ENCODE measurements at regions not wholly inside any gene's neighbourhood (a gene's known extent, or its start where the extent isn't known, plus 50 kb on each side); places are given as distances from the start of the nearest gene placed in this dataset.
"Not testable (repeated sequence)": the region's sequence is repeated elsewhere in the genome, so short reads cannot be mapped to it uniquely, and the experiment has no call there.

GRCh38 chrX:81979806-81980515, 778.1 kb downstream of the SH3BGRL start:
- ChIA-PET POLR2A (no interaction called here), CTCF (no interaction called here)
- no peaks in the 10 kb centered on the region for H3K9me3 Mint-ChIP-seq
- H3K27me3 Mint-ChIP-seq, result no peaks in the 10 kb centered on the region
- H3K27ac Mint-ChIP-seq, result no peak overlapping the region
- no peak for DNase-seq
- H3K36me3 Mint-ChIP-seq (ENCODE audit: low read depth), result no peaks in the 10 kb centered on the region
- no peak overlapping the region for H3K4me3 Mint-ChIP-seq
- no peaks in the 10 kb centered on the region for H3K4me1 Mint-ChIP-seq

GRCh38 chrX:81987217-81987616, 785.3 kb downstream of the SH3BGRL start:
- DNase-seq; CTCF ChIA-PET; H3K27ac Mint-ChIP-seq; H3K9me3 Mint-ChIP-seq; H3K36me3 Mint-ChIP-seq (ENCODE audit: low read depth); POLR2A ChIA-PET; H3K4me3 Mint-ChIP-seq; H3K27me3 Mint-ChIP-seq; H3K4me1 Mint-ChIP-seq: not testable (repeated sequence)

GRCh38 chrX:81996166-81996565, 794.3 kb downstream of the SH3BGRL start:
- Mint-ChIP-seq H3K4me1 (no peaks in the 10 kb centered on the region), H3K4me3 (no peak overlapping the region), H3K27ac (no peak overlapping the region), H3K9me3 (peaks cover 2% of the 10 kb centered on the region), H3K27me3 (no peaks in the 10 kb centered on the region), H3K36me3 (ENCODE audit: low read depth) (no peaks in the 10 kb centered on the region)
- ChIA-PET POLR2A (no interaction called here), CTCF (no interaction called here)
- DNase-seq, result no peak

DNA sequence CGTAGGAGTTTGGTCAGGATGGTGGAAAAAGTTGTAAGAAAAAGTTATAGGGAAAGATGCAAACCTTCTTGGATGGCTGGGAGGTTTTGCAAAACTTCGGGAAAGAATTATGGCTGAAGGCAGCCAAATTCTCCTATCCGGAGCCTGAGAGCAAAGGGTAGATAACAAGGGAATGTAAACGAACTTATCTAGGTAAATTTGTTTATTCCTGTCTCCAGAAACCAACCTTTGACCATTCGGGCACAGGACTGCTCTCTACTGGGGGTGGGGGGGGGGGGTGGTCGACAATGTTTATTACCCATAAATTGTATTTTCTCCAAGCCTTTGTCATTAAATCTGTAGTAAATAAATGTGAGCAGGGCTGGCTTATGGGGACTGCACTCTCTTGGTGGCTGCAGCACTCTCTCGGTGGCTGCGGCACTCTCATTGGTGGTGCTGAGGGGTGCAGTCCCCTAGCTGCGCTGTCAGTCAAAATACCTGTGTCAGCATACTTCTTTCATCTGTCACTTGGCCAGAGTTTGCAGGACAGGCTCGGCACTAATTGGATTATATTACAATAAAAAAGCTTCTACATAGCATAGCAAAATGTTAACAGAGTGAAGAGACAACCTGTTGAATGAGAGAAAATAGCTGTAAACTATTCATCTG, 827.8 kb downstream of the SH3BGRL start:
- Mint-ChIP-seq H3K9me3 (no peaks in the 10 kb centered on the region), H3K27ac (no peak overlapping the region), H3K27me3 (no peaks in the 10 kb centered on the region), H3K36me3 (ENCODE audit: low read depth) (no peaks in the 10 kb centered on the region), H3K4me1 (no peaks in the 10 kb centered on the region), H3K4me3 (no peak overlapping the region)
- CTCF ChIA-PET, result no interaction called here
- POLR2A ChIA-PET, result no interaction called here
- no peak for DNase-seq

DNA sequence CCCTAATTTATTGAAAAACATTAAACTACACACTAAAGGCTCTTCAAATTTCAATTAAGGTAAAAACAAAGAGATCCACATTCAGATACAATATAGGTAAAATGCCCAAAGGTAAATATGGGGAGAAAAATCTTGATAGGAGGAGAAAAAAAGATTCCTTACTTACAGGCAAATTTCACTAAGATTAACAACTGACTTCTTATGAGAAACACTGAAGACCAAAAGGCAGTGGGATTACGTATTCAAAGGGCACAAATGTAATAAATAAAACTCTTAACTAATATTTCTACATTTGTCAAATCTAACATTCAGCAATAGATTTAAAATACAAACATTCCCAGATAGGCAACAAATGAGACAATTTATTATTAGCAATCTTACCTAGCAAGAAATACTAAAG, 829.3 kb downstream of the SH3BGRL start:
- Mint-ChIP-seq H3K27ac (no peak overlapping the region), H3K4me1 (no peaks in the 10 kb centered on the region), H3K27me3 (no peaks in the 10 kb centered on the region), H3K9me3 (no peaks in the 10 kb centered on the region), H3K36me3 (ENCODE audit: low read depth) (no peaks in the 10 kb centered on the region), H3K4me3 (no peak overlapping the region)
- POLR2A ChIA-PET, result no interaction called here
- DNase-seq, result no peak
- CTCF ChIA-PET, result no interaction called here

DNA sequence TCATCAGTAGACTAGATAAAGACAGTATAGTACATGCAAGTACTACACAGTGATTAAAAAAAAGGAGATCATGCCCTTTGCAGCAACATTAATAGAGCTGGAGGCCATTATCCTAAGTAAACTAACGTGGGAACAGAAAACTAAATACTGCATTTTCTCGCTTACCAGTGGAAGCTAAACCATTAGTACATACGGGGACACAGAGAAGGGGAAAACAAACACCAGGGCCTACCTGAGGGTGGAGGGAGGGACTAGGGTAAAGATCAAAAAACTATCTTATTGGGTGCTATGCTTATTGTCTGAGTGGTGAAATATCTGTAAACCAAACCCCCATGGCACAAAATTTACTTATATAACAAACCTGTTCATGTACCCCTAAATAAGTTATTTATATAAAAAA, 836.9 kb downstream of the SH3BGRL start:
- no peak for DNase-seq
- Mint-ChIP-seq H3K4me3 (no peak overlapping the region), H3K27me3 (no peaks in the 10 kb centered on the region), H3K9me3 (peaks cover 3% of the 10 kb centered on the region), H3K36me3 (ENCODE audit: low read depth) (no peaks in the 10 kb centered on the region), H3K27ac (no peak overlapping the region), H3K4me1 (no peaks in the 10 kb centered on the region)
- CTCF ChIA-PET, result no interaction called here
- POLR2A ChIA-PET, result no interaction called here

DNA sequence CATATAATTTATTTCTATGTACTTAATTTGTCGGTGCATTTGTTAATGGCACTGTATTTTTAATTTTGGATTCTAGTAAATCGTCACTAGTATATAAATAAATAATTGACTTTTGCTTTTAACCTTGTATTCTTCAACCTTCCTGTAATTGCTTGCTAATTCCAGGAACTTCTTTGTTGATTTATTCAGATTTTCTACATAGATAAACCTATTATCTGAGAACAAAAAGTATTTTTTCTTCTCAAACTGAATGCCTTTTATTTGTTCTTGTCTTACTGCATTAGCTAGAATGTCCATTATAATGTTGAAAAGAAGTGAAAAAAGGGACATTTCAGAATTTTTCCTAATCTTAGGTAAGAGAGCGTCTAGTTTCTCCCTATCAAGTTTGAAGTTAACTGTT, 839.1 kb downstream of the SH3BGRL start:
- DNase-seq, result no peak
- Mint-ChIP-seq H3K9me3 (peaks cover 3% of the 10 kb centered on the region), H3K4me1 (no peaks in the 10 kb centered on the region), H3K36me3 (ENCODE audit: low read depth) (no peaks in the 10 kb centered on the region), H3K27me3 (no peaks in the 10 kb centered on the region), H3K4me3 (no peak overlapping the region), H3K27ac (no peak overlapping the region)
- CTCF ChIA-PET, result no interaction called here
- POLR2A ChIA-PET, result no interaction called here

- Mint-ChIP-seq H3K4me1 (no peaks in the 10 kb centered on the region), H3K9me3 (no peaks in the 10 kb centered on the region)
- CTCF ChIA-PET, result no interaction called here
These were observed 856.8 kb downstream of the SH3BGRL start for GRCh38 chrX:82058728-82059127.

GRCh38 chrX:82070948-82071347, 869.0 kb downstream of the SH3BGRL start:
- H3K27me3 Mint-ChIP-seq, result no peaks in the 10 kb centered on the region
- H3K9me3 Mint-ChIP-seq, result no peaks in the 10 kb centered on the region
- ChIA-PET POLR2A (no interaction called here), CTCF (no interaction called here)
- H3K4me3 Mint-ChIP-seq, result no peak overlapping the region
- no peak overlapping the region for H3K27ac Mint-ChIP-seq
- DNase-seq, result no peak
- H3K4me1 Mint-ChIP-seq, result no peaks in the 10 kb centered on the region
- no peaks in the 10 kb centered on the region for H3K36me3 Mint-ChIP-seq (ENCODE audit: low read depth)

More at GRCh38 chrX:82058728-82059127, 856.8 kb downstream of the SH3BGRL start:
- Mint-ChIP-seq H3K4me3 (no peak overlapping the region), H3K36me3 (ENCODE audit: low read depth) (no peaks in the 10 kb centered on the region), H3K27ac (no peak overlapping the region), H3K27me3 (no peaks in the 10 kb centered on the region)
- POLR2A ChIA-PET, result no interaction called here
- no peak for DNase-seq

DNA sequence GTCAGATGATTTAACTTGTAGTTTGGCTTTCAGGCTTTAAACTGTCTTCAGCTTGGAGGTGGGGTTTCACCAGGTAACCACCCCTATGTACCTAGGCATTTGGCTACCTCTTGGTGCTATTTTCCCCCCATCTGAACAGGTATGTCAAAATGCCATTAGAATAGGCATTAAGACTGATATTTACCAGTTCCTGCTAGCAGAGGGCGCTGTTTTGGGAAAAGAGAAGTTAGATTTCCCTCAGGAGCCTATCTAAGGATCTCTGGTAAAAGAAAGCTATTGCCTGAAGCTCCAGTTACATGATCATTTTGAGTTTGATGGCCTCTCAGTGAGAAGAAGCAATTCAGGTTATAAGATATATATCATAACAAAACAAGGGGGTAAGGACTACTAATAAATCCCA, 879.1 kb downstream of the SH3BGRL start:
- Mint-ChIP-seq H3K36me3 (ENCODE audit: low read depth) (no peaks in the 10 kb centered on the region), H3K4me1 (no peaks in the 10 kb centered on the region), H3K27me3 (no peaks in the 10 kb centered on the region), H3K27ac (no peak overlapping the region), H3K9me3 (peaks cover 2% of the 10 kb centered on the region), H3K4me3 (no peak overlapping the region)
- CTCF ChIA-PET, result no interaction called here
- POLR2A ChIA-PET, result no interaction called here
- DNase-seq, result no peak

DNA sequence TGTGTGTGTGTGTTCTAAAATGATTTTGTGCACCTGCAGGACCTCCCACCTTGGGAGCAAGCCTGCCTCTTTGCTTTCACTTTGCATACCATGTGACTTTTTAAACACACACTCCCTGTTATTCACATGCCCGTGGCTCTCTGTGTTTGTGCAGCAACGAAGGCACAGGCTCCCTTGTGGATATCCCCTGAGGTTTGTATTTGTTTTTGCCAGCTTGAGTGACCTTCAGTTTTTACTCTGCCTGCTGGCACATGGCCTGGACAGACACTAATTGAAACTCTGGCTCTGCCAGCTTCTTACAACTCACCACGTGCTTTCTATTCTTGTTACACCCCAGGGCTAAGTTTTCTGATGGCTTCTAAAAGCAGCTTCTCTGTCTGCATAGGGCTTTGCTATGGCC, 885.8 kb downstream of the SH3BGRL start:
- no peak for DNase-seq
- no peak overlapping the region for H3K27ac Mint-ChIP-seq
- ChIA-PET CTCF (no interaction called here), POLR2A (no interaction called here)
- H3K4me3 Mint-ChIP-seq, result no peak overlapping the region
- H3K4me1 Mint-ChIP-seq, result peaks cover 7% of the 10 kb centered on the region
- no peaks in the 10 kb centered on the region for H3K27me3 Mint-ChIP-seq
- no peaks in the 10 kb centered on the region for H3K36me3 Mint-ChIP-seq (ENCODE audit: low read depth)
- no peaks in the 10 kb centered on the region for H3K9me3 Mint-ChIP-seq

- Mint-ChIP-seq H3K4me3 (no peak overlapping the region), H3K36me3 (ENCODE audit: low read depth) (no peaks in the 10 kb centered on the region), H3K27me3 (no peaks in the 10 kb centered on the region), H3K27ac (no peak overlapping the region), H3K9me3 (no peaks in the 10 kb centered on the region), H3K4me1 (peaks cover 8% of the 10 kb centered on the region)
- CTCF ChIA-PET, result no interaction called here
- no peak for DNase-seq
- POLR2A ChIA-PET, result no interaction called here
These were observed 890.4 kb downstream of the SH3BGRL start for GRCh38 chrX:82092307-82092706.

DNA sequence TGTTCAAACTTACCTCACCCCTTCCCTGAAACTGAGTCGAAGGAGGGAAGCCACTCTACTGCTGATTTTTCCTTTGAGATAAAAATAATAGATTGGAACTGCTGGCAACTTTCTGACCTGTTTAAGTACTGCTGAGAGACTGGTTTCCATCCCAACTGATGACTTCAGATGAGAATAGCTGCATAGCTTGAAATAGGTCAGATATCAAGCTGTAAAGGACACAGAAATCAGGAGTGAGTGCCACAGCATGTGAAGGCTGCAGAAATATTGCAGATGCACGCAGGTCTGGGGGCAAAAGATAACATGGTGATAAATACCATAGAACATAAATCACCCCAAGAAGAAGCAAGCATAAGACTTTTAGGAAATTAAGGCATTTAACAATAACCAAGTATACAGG, 923.2 kb downstream of the SH3BGRL start:
- H3K9me3 Mint-ChIP-seq, result no peaks in the 10 kb centered on the region

GRCh38 chrX:82127228-82128123, 925.6 kb downstream of the SH3BGRL start:
- no peak overlapping the region for H3K27ac Mint-ChIP-seq

More for the DNA sequence above, 923.2 kb downstream of the SH3BGRL start:
- no peak overlapping the region for H3K27ac Mint-ChIP-seq
- no peak for DNase-seq
- H3K4me1 Mint-ChIP-seq, result peaks cover 11% of the 10 kb centered on the region
- H3K27me3 Mint-ChIP-seq, result no peaks in the 10 kb centered on the region
- no peaks in the 10 kb centered on the region for H3K36me3 Mint-ChIP-seq (ENCODE audit: low read depth)
- ChIA-PET POLR2A (no interaction called here), CTCF (no interaction called here)
- no peak overlapping the region for H3K4me3 Mint-ChIP-seq

More at GRCh38 chrX:82127228-82128123, 925.6 kb downstream of the SH3BGRL start:
- Mint-ChIP-seq H3K9me3 (no peaks in the 10 kb centered on the region), H3K4me1 (peaks cover 11% of the 10 kb centered on the region), H3K4me3 (no peak overlapping the region), H3K27me3 (no peaks in the 10 kb centered on the region), H3K36me3 (ENCODE audit: low read depth) (no peaks in the 10 kb centered on the region)
- CTCF ChIA-PET, result no interaction called here
- POLR2A ChIA-PET, result no interaction called here
- no peak for DNase-seq
